ENCODE measurements at regions not wholly inside any gene's neighbourhood (a gene's known extent, or its start where the extent isn't known, plus 50 kb on each side); places are given as distances from the start of the nearest gene placed in this dataset.
"Not testable (repeated sequence)": the region's sequence is repeated elsewhere in the genome, so short reads cannot be mapped to it uniquely, and the experiment has no call there.

GRCh38 chr13:34357435-34358232 is 539.7 kb downstream of the RFC3 start:
- DNase-seq (ENCODE audit: low read depth in 2 of 2): no peak

GRCh38 chr13:34358811-34359513 is 541.0 kb downstream of the RFC3 start:
- no peak for DNase-seq (ENCODE audit: low read depth in 2 of 2)

DNA sequence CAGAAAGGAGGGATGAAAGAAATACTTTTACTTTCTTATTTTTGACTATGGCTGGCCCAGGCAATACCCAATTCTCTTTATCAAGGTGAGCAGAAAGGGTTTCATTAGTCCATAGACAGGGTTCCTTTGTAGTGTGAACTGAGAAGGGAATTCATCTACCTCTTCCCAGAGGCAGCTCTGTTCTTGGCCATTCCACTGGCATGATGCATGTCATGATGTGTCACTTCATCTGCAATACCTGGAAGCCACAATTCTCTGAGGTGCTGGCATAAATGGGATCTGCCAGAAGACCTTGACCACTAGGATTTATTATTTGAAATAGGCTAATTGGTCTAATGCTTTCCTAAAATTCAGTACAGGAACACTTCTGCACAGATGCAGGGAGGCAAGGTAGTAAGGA is 542.8 kb downstream of the RFC3 start:
- no peak for DNase-seq (ENCODE audit: low read depth in 2 of 2)

DNA sequence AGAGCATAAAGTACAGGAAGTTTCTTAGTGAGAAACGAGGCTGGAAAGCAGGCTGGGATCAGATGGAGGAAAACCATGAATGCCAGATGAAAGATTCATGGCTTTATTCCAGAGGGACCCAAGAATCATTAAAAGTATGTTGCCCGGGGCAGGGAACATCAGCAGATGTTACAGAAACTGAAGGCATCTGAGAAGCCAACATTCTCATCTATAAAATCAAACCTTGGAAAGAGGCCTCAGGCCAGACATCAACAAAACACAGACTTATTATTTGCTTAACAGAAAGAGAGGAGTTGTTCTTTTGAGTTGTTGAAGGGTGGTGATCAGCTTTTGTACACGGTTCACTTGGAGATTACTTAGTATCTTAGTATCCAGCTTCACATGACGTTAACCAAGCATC is 543.6 kb downstream of the RFC3 start:
- DNase-seq (ENCODE audit: low read depth in 2 of 2): no peak

DNA sequence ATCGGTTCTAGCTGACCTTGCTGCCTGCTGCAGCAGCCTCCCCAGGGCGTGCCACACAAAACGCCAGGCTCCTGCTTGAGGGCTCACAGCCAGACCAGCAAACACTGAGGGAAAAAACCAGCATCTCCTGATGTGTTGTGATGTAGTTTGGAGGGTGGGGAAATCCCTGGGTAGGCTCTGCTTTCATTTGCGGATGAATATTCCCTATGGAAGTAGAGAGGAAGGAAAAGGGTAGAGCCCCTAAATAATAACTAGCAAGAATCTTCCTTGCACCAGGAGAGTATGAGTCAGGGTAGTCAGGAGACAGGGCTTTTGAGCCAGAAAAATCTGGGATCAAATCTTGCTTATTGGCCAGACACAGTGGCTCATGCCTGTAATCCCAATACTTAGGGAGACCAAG is 545.3 kb downstream of the RFC3 start:
- no peak for DNase-seq (ENCODE audit: low read depth in 2 of 2)

GRCh38 chr13:34364633-34365032 is 546.7 kb downstream of the RFC3 start:
- DNase-seq (ENCODE audit: low read depth in 2 of 2): no peak

DNA sequence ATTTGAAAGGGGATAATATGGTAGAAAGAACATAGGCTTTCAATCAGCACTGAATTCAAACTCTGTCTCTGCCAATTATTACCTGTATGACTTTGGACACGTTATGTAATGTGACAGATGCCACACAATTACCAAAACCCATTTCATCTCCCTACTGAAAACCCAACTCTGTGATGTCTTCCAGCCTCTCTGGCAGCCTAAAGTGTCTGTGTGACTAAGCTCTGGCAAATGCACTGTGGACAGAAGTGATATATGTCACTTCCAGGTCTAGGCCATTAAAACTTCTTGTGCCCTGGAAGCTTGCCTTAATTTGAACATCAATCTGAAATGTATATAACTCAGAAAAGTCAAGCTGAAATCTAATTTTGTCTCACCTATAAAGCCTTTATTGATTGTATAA is 552.0 kb downstream of the RFC3 start:
- no peak for DNase-seq (ENCODE audit: low read depth in 2 of 2)

DNA sequence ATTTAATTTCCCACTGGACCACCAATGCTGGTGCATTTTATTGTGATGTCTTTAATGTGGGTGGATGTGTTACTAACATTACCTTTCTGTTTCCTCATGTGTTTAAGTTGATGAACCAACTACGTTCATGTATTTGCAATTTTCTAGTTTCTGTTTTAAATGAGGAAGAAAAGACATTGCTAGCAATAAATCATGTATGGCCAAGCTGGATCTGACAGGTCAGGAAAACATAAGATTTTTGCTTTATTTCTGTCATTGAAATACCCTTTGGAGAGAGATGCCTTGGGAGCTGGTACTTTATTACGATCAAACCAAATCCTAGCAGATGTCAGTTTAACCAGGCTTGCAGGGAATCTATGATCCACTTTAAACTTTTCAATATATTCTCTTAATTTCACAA is 553.2 kb downstream of the RFC3 start:
- no peak for DNase-seq (ENCODE audit: low read depth in 2 of 2)

- no peak for DNase-seq (ENCODE audit: low read depth in 2 of 2)
These were observed 553.9 kb downstream of the RFC3 start for GRCh38 chr13:34371645-34372395.

- DNase-seq (ENCODE audit: low read depth in 2 of 2): no peak
These were observed 554.6 kb downstream of the RFC3 start for GRCh38 chr13:34372581-34372980.

- no peak for DNase-seq (ENCODE audit: low read depth in 2 of 2)
These were observed 558.5 kb downstream of the RFC3 start for GRCh38 chr13:34376483-34376882.

DNA sequence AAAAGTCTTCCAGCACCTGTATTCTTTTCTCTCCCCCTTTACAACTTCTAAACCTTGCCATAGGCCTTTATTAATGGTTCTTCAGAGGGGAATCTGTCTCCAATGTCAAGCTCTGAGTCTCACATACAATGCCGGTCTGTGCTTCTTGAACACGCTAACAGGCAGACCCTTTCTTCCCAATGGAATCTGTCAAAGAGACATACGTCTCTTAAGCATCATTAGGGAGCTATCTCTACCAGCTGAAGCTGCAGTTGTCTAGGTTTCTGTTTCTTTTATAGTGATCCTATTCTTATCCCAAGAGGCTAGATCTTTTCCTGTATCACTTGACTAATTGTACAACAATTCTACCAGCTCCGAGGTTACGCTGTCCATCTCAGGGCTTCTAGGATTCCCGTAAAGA is 560.8 kb upstream of the NBEA start:
- no peak for DNase-seq (ENCODE audit: low read depth in 2 of 2)

DNA sequence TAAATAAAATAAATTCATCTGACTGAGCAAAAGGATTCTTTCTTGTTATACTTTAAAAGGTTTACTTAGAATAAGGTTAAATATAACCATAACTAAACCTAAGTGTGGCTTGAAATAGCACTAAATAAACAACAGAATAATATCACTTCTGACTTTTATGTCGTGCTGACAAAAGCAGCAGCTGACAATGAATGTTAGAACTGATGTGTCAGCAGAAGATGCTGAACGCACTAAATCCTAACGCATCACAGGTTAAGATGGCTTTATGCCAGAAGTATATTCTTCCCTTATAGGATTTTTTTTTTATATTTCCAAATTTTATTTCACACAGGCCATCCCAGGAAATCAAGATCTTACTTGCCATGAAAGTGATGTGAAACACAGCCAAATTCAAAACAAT is 558.3 kb upstream of the NBEA start:
- no peak for DNase-seq (ENCODE audit: low read depth in 2 of 2)

- not testable (repeated sequence) for DNase-seq (ENCODE audit: low read depth in 2 of 2)
These were observed 555.8 kb upstream of the NBEA start for GRCh38 chr13:34386229-34386628.

DNA sequence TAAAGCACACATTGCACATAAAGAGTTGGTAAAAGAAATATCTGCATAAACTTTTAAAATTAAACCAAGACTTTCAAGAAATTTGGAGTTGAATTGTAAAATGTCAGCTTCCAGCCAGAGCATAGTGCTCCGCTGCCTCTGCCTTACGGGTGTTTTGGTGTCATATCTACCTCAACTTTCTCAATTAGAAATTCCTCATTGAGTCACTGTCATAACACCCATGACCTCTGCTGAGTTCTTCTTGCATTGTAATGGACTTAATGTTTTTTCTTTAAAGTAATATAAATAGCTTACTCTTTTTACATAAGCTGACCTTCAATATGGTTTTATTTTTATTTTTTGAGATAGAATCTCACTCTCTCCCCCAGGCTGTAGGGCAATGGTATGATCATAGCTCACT is 551.0 kb upstream of the NBEA start:
- DNase-seq (ENCODE audit: low read depth in 2 of 2): no peak

GRCh38 chr13:34401696-34402095 is 540.4 kb upstream of the NBEA start:
- DNase-seq (ENCODE audit: low read depth in 2 of 2): no peak

GRCh38 chr13:34405410-34406181 is 536.5 kb upstream of the NBEA start:
- DNase-seq (ENCODE audit: low read depth in 2 of 2): no peak

DNA sequence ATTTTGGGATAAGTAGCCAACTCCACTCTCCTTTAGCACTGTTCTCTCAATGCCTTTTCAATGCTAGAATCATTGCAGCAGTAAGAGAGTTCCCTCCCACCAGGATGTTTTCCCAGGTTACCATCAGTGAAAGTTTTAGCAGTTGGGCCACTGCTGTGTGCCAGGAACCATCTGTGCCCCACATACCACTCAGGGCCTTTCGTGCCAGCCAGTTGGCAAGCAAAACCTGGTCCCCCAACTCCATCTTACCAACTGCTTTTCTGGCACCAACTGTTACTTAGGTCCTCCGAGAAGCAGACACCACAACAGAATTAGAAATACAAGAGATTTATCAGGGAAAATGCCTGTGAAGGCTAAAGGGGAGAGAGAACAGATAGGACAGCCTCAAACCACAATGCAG is 533.4 kb upstream of the NBEA start:
- DNase-seq (ENCODE audit: low read depth in 2 of 2): no peak

DNA sequence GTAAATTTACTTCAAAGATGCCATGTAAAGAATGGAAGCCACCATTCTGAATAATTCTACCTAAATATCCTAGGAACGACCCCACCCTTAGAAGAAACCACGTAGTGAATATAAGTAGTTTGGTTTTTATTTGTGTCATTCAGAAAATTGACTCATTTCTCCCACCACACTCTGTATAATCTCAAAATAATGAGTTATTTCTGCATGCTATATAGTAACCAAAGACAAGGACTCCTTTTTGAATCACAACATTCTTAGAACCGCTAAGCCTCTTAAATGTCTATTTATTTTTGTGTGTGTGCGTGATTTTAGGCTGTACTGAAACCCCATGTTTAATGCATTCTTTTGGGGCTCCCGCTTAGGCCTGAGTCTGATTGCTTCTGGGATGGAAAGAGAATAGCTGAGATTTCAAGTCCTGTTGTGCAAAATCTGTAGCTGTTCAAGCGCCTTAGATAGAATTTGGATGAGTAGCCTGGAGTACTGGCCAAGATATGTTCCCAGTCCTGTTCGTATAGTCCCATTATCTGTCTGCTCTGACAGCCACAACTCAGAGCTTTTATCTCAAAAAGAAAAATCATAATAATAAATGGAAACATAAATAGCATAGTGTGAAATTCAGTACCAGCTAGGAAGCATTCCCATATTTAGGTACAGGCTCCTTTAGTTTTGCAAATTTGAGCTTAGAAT is 532.4 kb upstream of the NBEA start:
- DNase-seq (ENCODE audit: low read depth in 2 of 2): no peak

DNA sequence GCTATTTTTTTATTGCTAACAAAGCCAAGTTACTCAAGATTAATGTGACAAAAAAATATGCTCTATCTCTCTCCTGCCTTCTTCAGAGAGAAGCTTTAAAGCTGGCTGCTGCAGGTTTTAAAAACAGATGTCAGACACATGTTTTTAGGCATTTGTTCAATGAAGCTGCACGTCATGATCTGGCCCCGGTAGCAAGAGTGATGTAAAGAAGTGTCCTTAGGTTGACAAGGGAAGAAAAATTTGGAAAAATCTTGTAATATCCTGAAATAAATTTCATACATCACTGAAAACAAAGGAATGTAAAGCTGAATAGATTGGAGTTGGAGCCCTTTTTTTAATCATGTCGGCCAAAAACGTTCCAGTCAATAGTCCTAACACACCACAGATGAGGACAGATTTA is 531.4 kb upstream of the NBEA start:
- no peak for DNase-seq (ENCODE audit: low read depth in 2 of 2)

DNA sequence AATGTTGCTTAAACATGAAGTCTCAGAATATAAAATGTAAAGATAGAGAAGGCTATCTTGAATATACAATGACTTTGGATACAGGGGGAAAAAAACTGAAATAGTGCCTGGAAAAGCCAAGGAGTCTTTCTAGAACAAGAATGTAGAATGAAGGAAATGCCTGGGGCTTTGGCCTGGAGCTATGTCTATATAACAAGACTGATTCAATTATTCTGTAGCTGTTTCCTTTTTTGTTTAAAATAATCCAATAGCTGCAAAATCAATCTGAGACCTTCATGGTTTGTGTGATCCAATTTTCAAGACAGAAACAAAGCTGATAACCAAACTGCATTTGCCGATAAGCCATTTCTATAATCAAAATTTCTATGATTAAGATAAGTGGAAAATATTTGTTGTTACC is 530.9 kb upstream of the NBEA start:
- DNase-seq (ENCODE audit: low read depth in 2 of 2): no peak

Data from stimulated activated CD4-positive, alpha-beta T cell treated with anti-CD3 and anti-CD28 coated beads, Interleukin-15, amount 100 ng/mL, for 48 hours (primary cell).